CD4-positive, alpha-beta T cell treated with Interleukin-4 for 1 hour (primary cell): ENCODE measurements at regions not wholly inside any gene's neighbourhood (a gene's known extent, or its start where the extent isn't known, plus 50 kb on each side); places are given as distances from the start of the nearest gene placed in this dataset.

Source experiments
- DNase-seq, 2 donors: peaks; one replicate each; pipeline ENCODE4 v3.0.0-alpha.2; 2020 to 2022

GRCh38 chr20:52775786-52776185 lies 196.4 kb upstream of the TSHZ2 start:
- no peak for DNase-seq

GRCh38 chr20:52768694-52769093 lies 203.5 kb upstream of the TSHZ2 start:
- DNase-seq: no peak

GRCh38 chr20:52766645-52767435 lies 205.3 kb upstream of the TSHZ2 start:
- DNase-seq: no peak

- no peak for DNase-seq
Observed at GRCh38 chr20:52763321-52763853, 208.8 kb upstream of the TSHZ2 start.

GRCh38 chr20:52761867-52762266 lies 210.3 kb upstream of the TSHZ2 start:
- DNase-seq: no peak

- no peak for DNase-seq
Observed at GRCh38 chr20:52760791-52761190, 211.4 kb upstream of the TSHZ2 start.

- no peak for DNase-seq
Observed at GRCh38 chr20:52757411-52757810, 214.7 kb upstream of the TSHZ2 start.

GRCh38 chr20:52755744-52756143 lies 216.4 kb upstream of the TSHZ2 start:
- DNase-seq: no peak

- no peak for DNase-seq
Observed at GRCh38 chr20:52754366-52754765, 217.8 kb upstream of the TSHZ2 start.

GRCh38 chr20:52752023-52752422 lies 220.1 kb upstream of the TSHZ2 start:
- no peak for DNase-seq

- DNase-seq: no peak
Observed at GRCh38 chr20:52751571-52751970, 220.6 kb upstream of the TSHZ2 start.

GRCh38 chr20:52749938-52750337 lies 222.2 kb upstream of the TSHZ2 start:
- DNase-seq: no peak

GRCh38 chr20:52748990-52749389 lies 223.2 kb upstream of the TSHZ2 start:
- no peak for DNase-seq

GRCh38 chr20:52748285-52748932 lies 223.7 kb upstream of the TSHZ2 start:
- DNase-seq: no peak

GRCh38 chr20:52747845-52748284 lies 224.3 kb upstream of the TSHZ2 start:
- no peak for DNase-seq

- no peak for DNase-seq
Observed at GRCh38 chr20:52746770-52747169, 225.4 kb upstream of the TSHZ2 start.

GRCh38 chr20:52746190-52746589 lies 226.0 kb upstream of the TSHZ2 start:
- no peak for DNase-seq

- DNase-seq: no peak
Observed at GRCh38 chr20:52744441-52744840, 227.7 kb upstream of the TSHZ2 start.

GRCh38 chr20:52738081-52738480 lies 234.1 kb upstream of the TSHZ2 start:
- no peak for DNase-seq

GRCh38 chr20:52736507-52736906 lies 235.7 kb upstream of the TSHZ2 start:
- no peak for DNase-seq

GRCh38 chr20:52731093-52731492 lies 241.1 kb upstream of the TSHZ2 start:
- DNase-seq: no peak

- no peak for DNase-seq
Observed at GRCh38 chr20:52727740-52728456, 244.3 kb upstream of the TSHZ2 start.

GRCh38 chr20:52724541-52724940 lies 247.6 kb upstream of the TSHZ2 start:
- no peak for DNase-seq
